Panc1 (cell line): ENCODE measurements at regions not wholly inside any gene's neighbourhood (a gene's known extent, or its start where the extent isn't known, plus 50 kb on each side); places are given as distances from the start of the nearest gene placed in this dataset.

Source experiments
- ATAC-seq: fragments of 200-7000 bp; cut with Tn5 transposase; 2 replicates; pipeline ENCODE4 v1.9.1; 2020; ENCODE audit warnings: mild to moderate bottlenecking, moderate library complexity
- BruUV-seq: library from RNA; stranded (reverse); fragments of 400-500 nt; replicated peaks from 2 replicates; lab custom pipeline; 2021; lab: Mats Ljungman, UMichigan
- CTCF ChIA-PET: fragments of 300-600 bp; sonication (Branson Sonifier 250); formaldehyde crosslinking; loops from one replicate; lab custom pipeline; 2022; ENCODE audit warnings: antibody characterized with exemption; lab: Charles Lee
- POLR2A ChIA-PET: fragments of 300-600 bp; sonication (Branson Sonifier 250); formaldehyde crosslinking; loops from one replicate; lab custom pipeline; 2022; ENCODE audit warnings: antibody characterized with exemption; lab: Charles Lee
- DNase-seq: peaks from one replicate; pipeline ENCODE4 v3.0.0-alpha.2; 2010; ENCODE audit warnings: low read depth, low spot score
- H3K27ac ChIP-seq: 2 replicates; pipeline ENCODE4 v1.5.1; 2011; ENCODE audit warnings: mild to moderate bottlenecking, low read length, inconsistent platforms
- H3K27me3 ChIP-seq: fragments of 200-500 bp; sonication (Bioruptor generic); 2 replicates; pipeline ENCODE4 v1.6.0; 2014; ENCODE audit warnings: low read length, inconsistent platforms; ENCODE audit not compliant: control insufficient read depth, insufficient read depth
- H3K36me3 ChIP-seq: fragments of 200-500 bp; sonication (Bioruptor generic); 2 replicates; pipeline ENCODE4 v1.5.1; 2014; ENCODE audit warnings: inconsistent platforms, mild to moderate bottlenecking, low read length, moderate library complexity; ENCODE audit not compliant: control insufficient read depth, insufficient read depth
- H3K4me1 ChIP-seq: 2 replicates; pipeline ENCODE4 v1.5.1; 2011; ENCODE audit warnings: inconsistent platforms, mild to moderate bottlenecking, low read length, moderate library complexity; ENCODE audit not compliant: control insufficient read depth, insufficient read depth
- H3K4me3 ChIP-seq, 2 experiments: 2 replicates each; pipeline ENCODE4 v1.5.1; 2011 to 2012; ENCODE audit warnings: low read depth in 2 of 2, low read length in 2 of 2, mild to moderate bottlenecking in 2 of 2, inconsistent platforms in 1 of 2, moderate library complexity in 1 of 2
- H3K9me3 ChIP-seq: fragments of 200-500 bp; sonication (Bioruptor generic); 2 replicates; pipeline ENCODE4 v1.5.1; 2014; ENCODE audit warnings: low read depth, mild to moderate bottlenecking, inconsistent platforms, low read length, moderate library complexity; ENCODE audit not compliant: control insufficient read depth, insufficient read depth
- CTCF ChIP-seq: fragments of 450-650 bp; IDR thresholded peaks from 2 replicates; pipeline ENCODE4 v1.5.1; 2017; ENCODE audit warnings: mild to moderate bottlenecking
- POLR2AphosphoS5 ChIP-seq: IDR thresholded peaks from 2 replicates; pipeline ENCODE4 v1.6.1; 2012; ENCODE audit warnings: mild to moderate bottlenecking, low read depth, low read length, moderate library complexity
- REST ChIP-seq, 2 experiments: IDR thresholded peaks; 2 replicates each; pipeline ENCODE4 v1.6.1; 2011 to 2012; ENCODE audit warnings: low read depth in 2 of 2, control low read depth in 1 of 2, low read length in 1 of 2, mild to moderate bottlenecking in 1 of 2, moderate library complexity in 1 of 2; ENCODE audit not compliant: insufficient read depth in 1 of 2
- SIN3A ChIP-seq: IDR thresholded peaks from 2 replicates; pipeline ENCODE4 v1.6.1; 2012; ENCODE audit warnings: low read depth, mild to moderate bottlenecking, low read length, moderate library complexity, borderline replicate concordance; ENCODE audit not compliant: insufficient read depth
- TCF7L2 ChIP-seq: IDR thresholded peaks from 2 replicates; pipeline ENCODE4 v1.6.1; 2011; ENCODE audit warnings: mild to moderate bottlenecking, low read depth, low read length, inconsistent platforms
- in situ Hi-C: cut with HindIII; loops from 2 replicates; pipeline ENCODE4 v1.10.0; 2016; ENCODE audit warnings: low sequenced_read_pairs, low pct_unique_long_range_greater_than_20kb
- intact Hi-C: fragments of 100-400 bp; cut with micrococcal nuclease; formaldehyde crosslinking; loops from one replicate; pipeline ENCODE4 v1.10.0; 2022; ENCODE audit not compliant: unreplicated experiment

- CTCF ChIA-PET = interaction anchor here (0.7 kb wide), 1 partner anchor 27 kb away, joined by 12 read pairs; no protein-coding TSS in a partner anchor
These were observed 162.1 kb downstream of the MN1 start for GRCh38 chr22:27639248-27640086.

More at GRCh38 chr22:27639248-27640086, 162.1 kb downstream of the MN1 start:
- DNase-seq (no peak), ATAC-seq (no peak)
- no peaks in the 10 kb centered on the region for H3K27me3 ChIP-seq
- in situ Hi-C loops (no loop called here), intact Hi-C loops (no loop called here)
- H3K9me3 ChIP-seq = no peaks in the 10 kb centered on the region
- POLR2A ChIA-PET = no interaction called here
- H3K4me1 ChIP-seq = no peaks in the 10 kb centered on the region
- H3K27ac ChIP-seq = no peak overlapping the region
- H3K4me3 ChIP-seq = no peak overlapping the region
- BruUV-seq = no TSS peak
- H3K36me3 ChIP-seq = no peaks in the 10 kb centered on the region
- TF ChIP-seq POLR2AphosphoS5 = no peak
- TF ChIP-seq REST (IDR thresholded peaks at IDR 0.05; ENCODE audit: insufficient read depth in 1 of 2, low read depth in 2 of 2, low read length in 1 of 2) = no peak
- no peak for TF ChIP-seq CTCF
- no peak for TF ChIP-seq SIN3A
- no peak for TF ChIP-seq TCF7L2
